ENCODE measurements at regions not wholly inside any gene's neighbourhood (a gene's known extent, or its start where the extent isn't known, plus 50 kb on each side); places are given as distances from the start of the nearest gene placed in this dataset.

- TF ChIP-seq TSHZ2 (CRISPR knock-in tag; IDR thresholded peaks at IDR 0.05), result no peak
- TF ChIP-seq ZNF8 (CRISPR knock-in tag; IDR thresholded peaks at IDR 0.05), result no peak
- no peak for TF ChIP-seq TCF4 (CRISPR knock-in tag; IDR thresholded peaks at IDR 0.05; ENCODE audit: borderline replicate concordance)
- no peak for TF ChIP-seq ISL1 (CRISPR knock-in tag; IDR thresholded peaks at IDR 0.05)
Observed at GRCh38 chr10:44552726-44553125, 167.8 kb upstream of the CXCL12 start (continued).

- ATAC-seq, result no peak
- no peak for TF ChIP-seq ESRRG (CRISPR knock-in tag; IDR thresholded peaks at IDR 0.05)
- no peak for TF ChIP-seq TCF4 (CRISPR knock-in tag; IDR thresholded peaks at IDR 0.05; ENCODE audit: borderline replicate concordance)
- no peak for TF ChIP-seq OSR1 (CRISPR knock-in tag; IDR thresholded peaks at IDR 0.05)
- TF ChIP-seq CREB5 (CRISPR knock-in tag; IDR thresholded peaks at IDR 0.05; ENCODE audit: low read depth), result no peak
- TF ChIP-seq PPARA (CRISPR knock-in tag; IDR thresholded peaks at IDR 0.05; ENCODE audit: borderline replicate concordance), result no peak
- no peak for TF ChIP-seq RARB (CRISPR knock-in tag; IDR thresholded peaks at IDR 0.05)
- TF ChIP-seq TSHZ2 (CRISPR knock-in tag; IDR thresholded peaks at IDR 0.05), result no peak
- no peak for TF ChIP-seq ISL1 (CRISPR knock-in tag; IDR thresholded peaks at IDR 0.05)
- no peak for TF ChIP-seq ARNTL (CRISPR knock-in tag; IDR thresholded peaks at IDR 0.05; ENCODE audit: borderline replicate concordance, low read depth)
- TF ChIP-seq ZFP30 (CRISPR knock-in tag; IDR thresholded peaks at IDR 0.05), result no peak
- no peak for TF ChIP-seq GLIS3 (CRISPR knock-in tag; IDR thresholded peaks at IDR 0.05)
- no peak for TF ChIP-seq ZC3H10 (CRISPR knock-in tag; IDR thresholded peaks at IDR 0.05)
- TF ChIP-seq ZNF565 (CRISPR knock-in tag; conservative IDR thresholded peaks at IDR 0.05; ENCODE audit: low read depth), result no peak
- no peak for TF ChIP-seq CSRNP3 (CRISPR knock-in tag; IDR thresholded peaks at IDR 0.05)
- TF ChIP-seq ZNF70 (CRISPR knock-in tag; IDR thresholded peaks at IDR 0.05), result no peak
- no peak for TF ChIP-seq POU6F1 (CRISPR knock-in tag; IDR thresholded peaks at IDR 0.05; ENCODE audit: borderline replicate concordance, low read depth)
- TF ChIP-seq BACH2 (CRISPR knock-in tag; IDR thresholded peaks at IDR 0.05; ENCODE audit: borderline replicate concordance), result no peak
- no peak for TF ChIP-seq SNAI2 (CRISPR knock-in tag; IDR thresholded peaks at IDR 0.05)
Observed at GRCh38 chr10:44557596-44558191, 172.8 kb upstream of the CXCL12 start.

GRCh38 chr10:44558521-44558920 is 173.6 kb upstream of the CXCL12 start:
- no peak for TF ChIP-seq ZNF70 (CRISPR knock-in tag; IDR thresholded peaks at IDR 0.05)
- no peak for ATAC-seq

All from SK-N-SH treated with all-trans-retinoic acid at 6 μM for 48 hours (cell line).